PFSK-1 (cell line): ENCODE measurements at regions not wholly inside any gene's neighbourhood (a gene's known extent, or its start where the extent isn't known, plus 50 kb on each side); places are given as distances from the start of the nearest gene placed in this dataset.

ENCODE experiments used
- FOXP2 ChIP-seq: optimal IDR thresholded peaks from 2 replicates; pipeline ENCODE3; 2011; ENCODE audit warnings: borderline replicate concordance, control low read depth, inconsistent platforms; ENCODE audit not compliant: insufficient read depth; ENCODE audit errors: extremely low read length, extremely low read depth
- POLR2AphosphoS5 ChIP-seq: IDR thresholded peaks from 2 replicates; pipeline ENCODE4 v1.6.1; 2012; ENCODE audit warnings: low read depth, mild to moderate bottlenecking, control low read depth, low read length, moderate library complexity
- REST ChIP-seq, 2 experiments: IDR thresholded peaks; 2 replicates each; pipeline versions ENCODE4 v1.6.1 to v1.8.0; 2011 to 2012; ENCODE audit warnings: low read depth in 2 of 2, low read length in 2 of 2, control low read depth in 1 of 2, inconsistent platforms in 1 of 2, mild to moderate bottlenecking in 1 of 2, moderate library complexity in 1 of 2; ENCODE audit not compliant: insufficient read depth in 1 of 2
- SIN3A ChIP-seq: IDR thresholded peaks from 2 replicates; pipeline ENCODE4 v1.6.1; 2012; ENCODE audit warnings: mild to moderate bottlenecking, low read length, moderate library complexity, borderline replicate concordance; ENCODE audit not compliant: insufficient read depth
- TAF1 ChIP-seq: IDR thresholded peaks from 2 replicates; pipeline ENCODE4 v1.6.1; 2012; ENCODE audit warnings: low read length, control low read depth, borderline replicate concordance; ENCODE audit not compliant: insufficient read depth

DNA sequence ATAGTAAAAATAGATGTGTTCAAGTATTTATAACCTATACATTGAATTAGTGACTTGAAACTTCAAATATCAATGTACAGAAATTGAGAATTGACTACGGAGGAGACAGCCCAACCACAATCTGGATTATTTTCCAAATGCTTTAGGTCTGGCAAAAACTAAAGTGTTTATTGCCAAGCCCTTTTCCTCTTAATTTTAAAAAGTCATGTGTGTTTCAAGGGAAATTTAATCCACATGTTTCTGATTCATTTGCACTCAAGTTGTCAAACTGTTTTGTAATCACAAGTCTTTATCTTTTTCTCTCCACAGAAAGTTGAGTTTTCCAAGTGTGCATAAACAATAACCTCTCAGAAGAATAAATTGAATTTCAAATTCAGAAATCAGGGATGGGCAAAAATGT, 350.8 kb upstream of the RSPO3 start:
- TF ChIP-seq POLR2AphosphoS5 (no peak), SIN3A (no peak), REST (IDR thresholded peaks at IDR 0.05; ENCODE audit: insufficient read depth in 1 of 2, low read depth in 2 of 2, low read length in 2 of 2) (no peak), TAF1 (no peak), FOXP2 (no peak)
